IPS-NIHi7 (cell line): ENCODE measurements at regions not wholly inside any gene's neighbourhood (a gene's known extent, or its start where the extent isn't known, plus 50 kb on each side); places are given as distances from the start of the nearest gene placed in this dataset.

ENCODE experiments used
- DNase-seq: peaks from one replicate; pipeline ENCODE4 v3.0.0; 2012; ENCODE audit warnings: mixed read lengths; ENCODE audit errors: extremely low spot score

GRCh38 chr4:104418286-104418685 is 76.4 kb downstream of the CXXC4 start:
- no peak for DNase-seq

DNA sequence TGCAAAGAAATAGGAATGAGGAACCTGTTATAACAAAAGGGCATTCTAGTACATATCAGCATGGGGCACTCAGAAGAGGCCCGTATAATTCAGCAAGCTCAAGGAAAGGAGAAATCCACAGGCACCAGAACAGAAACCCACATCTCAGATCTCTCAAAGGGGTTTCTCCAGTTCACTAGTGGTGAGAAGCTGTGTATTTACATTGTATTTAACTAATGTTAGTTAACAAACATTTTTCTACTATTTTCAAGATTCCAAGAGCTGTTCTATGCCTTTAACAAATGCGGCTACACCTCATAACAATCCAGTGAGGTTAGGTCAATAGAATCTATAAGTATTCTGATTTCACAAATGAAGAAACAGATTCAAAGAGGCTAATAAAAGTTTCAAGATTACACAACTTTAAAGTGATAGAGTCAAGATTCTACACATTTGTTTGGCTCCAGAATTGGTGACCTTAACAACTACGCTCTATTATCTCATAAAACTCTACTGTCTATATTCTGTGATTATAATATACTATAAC is 77.3 kb downstream of the CXXC4 start:
- DNase-seq = no peak

DNA sequence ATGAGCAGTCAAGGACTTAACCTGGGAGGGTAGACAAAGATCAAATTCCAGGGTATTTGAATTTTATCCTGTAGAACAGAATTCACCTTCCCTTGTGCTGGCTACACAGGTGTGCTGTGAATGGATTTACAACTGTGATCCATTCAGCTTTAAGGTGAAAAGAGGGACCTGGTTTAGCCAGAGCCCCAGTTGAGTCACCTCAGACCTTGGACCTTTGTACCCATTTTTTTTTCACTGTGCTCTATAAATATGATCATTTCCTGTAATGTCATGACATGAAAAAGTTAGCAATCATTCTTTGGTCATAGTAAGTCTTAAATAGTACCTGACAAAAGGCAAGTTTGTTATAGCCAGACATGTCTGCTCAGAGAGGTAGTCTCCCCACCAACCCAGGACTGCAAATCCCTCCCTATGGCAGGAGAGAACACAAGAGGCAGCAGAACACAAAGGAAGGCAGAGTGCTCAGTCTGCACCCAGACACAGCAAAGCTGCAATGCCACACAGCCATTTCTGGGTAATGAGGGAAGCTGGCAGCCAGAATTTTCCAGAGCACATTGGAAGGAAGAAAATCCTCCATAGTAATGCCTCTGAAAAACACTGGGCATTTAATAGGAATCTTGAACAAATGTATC is 77.9 kb downstream of the CXXC4 start:
- peak; percentile 20 for DNase-seq

GRCh38 chr4:104413487-104413886 is 81.2 kb downstream of the CXXC4 start:
- no peak for DNase-seq

DNA sequence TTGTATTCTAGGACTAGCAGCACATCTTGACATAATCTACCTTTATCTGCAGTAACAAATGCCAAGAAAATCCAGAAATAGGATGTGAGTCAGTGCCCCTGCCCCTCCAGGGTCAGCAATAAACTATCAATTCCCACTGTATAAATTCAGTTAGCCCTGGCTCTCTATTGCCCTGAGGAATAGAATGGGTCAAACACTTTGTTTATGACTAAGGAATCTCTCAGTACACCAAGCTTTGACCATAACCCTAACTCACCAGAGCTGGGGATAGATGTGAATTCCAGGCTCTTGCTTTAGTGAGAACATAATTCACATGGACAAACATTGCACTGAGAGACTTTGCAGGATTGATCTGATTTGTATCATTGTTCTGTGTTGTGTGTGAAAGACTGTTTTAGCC is 82.3 kb downstream of the CXXC4 start:
- no peak for DNase-seq

DNA sequence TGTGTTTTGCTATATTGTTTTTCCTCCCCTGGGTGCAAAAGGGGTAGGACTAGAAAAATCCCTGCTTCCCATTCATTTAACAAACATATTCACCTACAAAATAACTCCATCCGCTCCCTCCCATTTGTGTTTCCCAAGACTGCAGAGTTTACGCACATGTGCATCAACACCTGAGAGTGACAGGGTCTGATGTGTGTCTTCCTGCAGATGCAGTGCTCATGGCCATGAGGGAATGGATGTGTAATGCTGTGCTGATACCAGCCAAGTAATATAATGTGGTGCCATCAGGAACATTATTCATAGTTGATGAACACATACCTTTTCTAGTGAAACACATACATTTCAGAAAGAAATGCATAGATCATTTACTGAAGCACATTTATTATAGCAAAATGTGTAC is 83.2 kb downstream of the CXXC4 start:
- no peak for DNase-seq

GRCh38 chr4:104408878-104409277 is 85.8 kb downstream of the CXXC4 start:
- DNase-seq = no peak

DNA sequence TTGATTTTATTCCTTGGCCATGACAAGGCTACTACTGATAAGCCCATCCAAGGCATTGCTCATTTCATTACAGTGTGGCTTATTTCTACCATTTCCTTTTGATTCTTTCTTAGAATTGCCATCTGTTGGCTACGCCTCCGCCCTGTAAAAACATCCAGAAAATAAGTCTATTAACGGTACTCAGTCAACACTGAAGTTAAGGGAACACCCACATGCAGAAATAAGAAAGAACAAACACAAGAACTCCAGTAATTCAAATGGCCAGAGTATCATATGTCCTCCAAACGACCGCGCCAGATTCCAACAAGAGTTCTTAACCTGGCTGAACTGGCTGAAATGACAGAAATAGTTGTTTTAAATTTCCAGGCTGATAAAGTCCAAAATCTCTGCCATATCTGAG is 90.3 kb downstream of the CXXC4 start:
- DNase-seq = no peak

DNA sequence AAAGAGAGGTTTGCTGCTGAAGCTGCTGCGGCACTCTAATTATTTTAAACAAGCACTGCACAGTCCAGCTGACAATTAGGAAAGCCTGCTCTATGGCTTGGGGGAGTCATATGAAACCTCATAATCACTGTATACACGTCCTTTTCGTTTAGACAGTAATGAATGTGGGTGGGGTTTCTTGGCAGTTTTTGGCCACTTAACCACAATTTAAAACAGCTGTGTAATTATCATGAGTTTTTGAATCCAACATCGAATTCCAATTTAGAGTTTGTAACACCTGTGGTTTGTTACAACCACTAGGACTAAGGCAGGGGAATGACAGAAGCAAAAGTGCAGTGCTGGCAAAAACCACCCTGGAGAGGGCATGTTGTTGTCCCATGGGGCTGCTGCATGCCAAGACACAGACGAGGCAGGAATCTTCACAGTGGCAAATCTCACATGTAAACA is 99.5 kb downstream of the CXXC4 start:
- DNase-seq = no peak

DNA sequence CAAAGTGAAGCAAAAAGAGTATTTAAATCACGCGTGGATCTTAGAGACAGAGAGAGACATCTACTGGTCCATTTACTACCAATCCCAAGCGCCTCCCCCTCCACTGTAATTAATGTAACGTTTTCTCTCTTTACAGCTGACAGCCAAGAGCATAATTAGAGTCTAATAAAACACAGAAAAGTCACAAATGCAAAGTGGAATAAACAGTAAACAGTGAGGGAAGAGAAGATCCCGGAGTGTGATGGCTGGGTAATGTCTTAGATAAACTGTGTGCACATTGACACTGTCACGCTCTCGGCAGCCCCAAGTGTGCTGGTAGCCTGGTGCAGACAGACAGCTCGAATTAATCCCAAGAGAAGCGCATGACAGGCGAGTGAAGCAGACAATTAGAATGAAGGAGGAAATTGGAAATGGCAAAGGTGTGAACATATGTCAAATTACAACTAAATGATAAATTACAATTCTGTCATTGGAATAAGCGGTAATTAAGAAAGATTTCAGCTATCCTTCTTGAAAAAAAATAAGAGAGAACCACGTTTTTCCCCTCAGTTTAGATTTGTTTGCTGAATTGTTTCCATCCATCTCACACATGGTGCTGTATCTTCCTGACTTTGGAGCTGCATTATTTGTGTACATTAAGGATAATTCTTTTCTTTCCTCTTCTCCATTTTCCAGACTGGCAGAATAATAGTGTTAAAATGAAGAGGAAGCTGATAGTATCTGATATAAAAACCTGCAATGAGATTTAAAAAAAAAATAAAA is 100.1 kb downstream of the CXXC4 start:
- peak; percentile 14 for DNase-seq

DNA sequence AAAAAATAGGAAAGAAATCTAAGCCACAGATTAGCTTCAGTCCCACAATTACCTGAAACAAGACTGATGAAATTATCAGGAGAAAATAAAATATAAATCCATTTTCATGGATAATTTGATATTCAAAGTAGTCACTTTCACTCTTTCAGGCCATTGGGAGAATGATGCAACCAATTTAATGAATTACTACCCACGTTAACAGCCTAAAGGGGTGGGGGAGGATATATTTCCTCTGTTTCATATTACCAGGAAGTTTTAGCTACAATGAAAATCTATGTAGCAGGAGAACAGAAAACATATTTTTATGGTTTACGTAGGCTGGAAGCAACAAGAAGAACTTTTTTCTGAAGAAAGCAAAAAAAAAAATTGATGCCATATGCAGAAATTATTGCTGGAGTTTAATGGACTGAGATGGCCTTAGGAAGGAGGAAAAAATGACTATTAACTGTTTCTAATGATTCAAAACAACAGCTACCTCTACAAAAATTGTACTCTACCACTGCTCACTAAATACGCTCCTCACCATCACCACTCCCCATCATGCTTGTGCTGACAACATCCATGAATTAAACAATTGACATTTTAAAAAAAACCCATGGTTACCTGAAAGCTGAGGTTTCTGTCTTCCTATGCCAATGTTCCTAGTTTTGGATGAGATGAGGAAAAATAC is 100.9 kb downstream of the CXXC4 start:
- no peak for DNase-seq

- DNase-seq = no peak
Observed at GRCh38 chr4:104385713-104386112, 109.0 kb downstream of the CXXC4 start.

DNA sequence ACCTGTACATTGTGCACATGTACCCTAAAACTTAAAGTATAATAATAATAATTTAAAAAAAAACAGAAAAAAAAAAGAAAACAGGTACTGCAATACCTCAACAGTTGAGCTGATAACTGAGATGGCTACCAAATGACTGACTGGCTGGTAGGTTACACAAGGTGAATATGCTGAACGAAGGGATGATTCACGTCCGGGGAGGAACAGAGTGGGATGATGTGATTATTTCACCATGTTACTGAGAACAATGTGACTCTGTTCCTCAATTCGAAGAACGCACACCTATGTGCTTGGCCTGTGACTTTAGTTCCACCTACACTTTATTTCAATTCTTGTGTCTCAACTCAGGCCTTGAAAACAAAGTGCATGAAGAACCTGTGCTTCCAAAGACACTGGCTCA is 111.7 kb downstream of the CXXC4 start:
- no peak for DNase-seq

DNA sequence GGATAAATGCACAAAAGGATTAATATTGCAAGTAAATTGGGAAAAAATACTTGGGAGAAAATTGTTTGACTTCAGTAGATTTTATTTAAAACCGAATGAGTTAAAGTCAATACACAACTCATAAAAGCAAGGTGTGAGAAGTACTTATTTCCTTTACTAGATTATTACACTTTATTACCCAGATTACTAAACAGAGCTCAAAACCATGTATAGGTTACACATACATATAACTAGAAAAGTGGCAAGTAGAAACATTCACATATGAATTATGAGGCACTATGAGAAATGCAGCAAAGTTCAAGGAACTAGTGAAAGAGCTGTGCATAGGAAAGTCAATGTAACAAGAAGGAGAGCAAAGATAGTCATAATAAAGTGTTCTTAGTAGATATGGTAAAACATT is 113.0 kb downstream of the CXXC4 start:
- DNase-seq = no peak

- no peak for DNase-seq
Observed at GRCh38 chr4:104365618-104366017, 129.1 kb downstream of the CXXC4 start.

GRCh38 chr4:104353481-104353880 is 141.2 kb downstream of the CXXC4 start:
- no peak for DNase-seq

DNA sequence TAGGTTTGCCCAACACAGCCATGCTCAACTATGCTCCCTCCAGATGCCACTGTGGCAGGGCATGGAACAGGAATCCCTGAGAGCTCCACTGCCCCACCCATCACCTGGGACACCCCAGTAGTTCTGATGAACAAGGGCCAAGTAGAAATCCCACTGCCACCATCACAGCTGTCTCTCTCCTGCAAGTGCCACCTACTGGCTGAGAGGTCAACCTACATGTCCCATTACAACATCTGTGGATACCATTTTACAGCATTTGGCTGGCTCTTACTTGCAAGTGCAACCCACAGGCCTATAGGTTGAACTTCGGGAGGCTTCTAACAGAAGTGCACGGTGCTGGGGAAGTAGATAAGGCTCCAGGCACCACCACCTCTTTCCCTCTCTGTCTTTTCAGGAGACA is 142.5 kb downstream of the CXXC4 start:
- peak; percentile 38 for DNase-seq

- DNase-seq = no peak
Observed at GRCh38 chr4:104351706-104352105, 143.0 kb downstream of the CXXC4 start.

DNA sequence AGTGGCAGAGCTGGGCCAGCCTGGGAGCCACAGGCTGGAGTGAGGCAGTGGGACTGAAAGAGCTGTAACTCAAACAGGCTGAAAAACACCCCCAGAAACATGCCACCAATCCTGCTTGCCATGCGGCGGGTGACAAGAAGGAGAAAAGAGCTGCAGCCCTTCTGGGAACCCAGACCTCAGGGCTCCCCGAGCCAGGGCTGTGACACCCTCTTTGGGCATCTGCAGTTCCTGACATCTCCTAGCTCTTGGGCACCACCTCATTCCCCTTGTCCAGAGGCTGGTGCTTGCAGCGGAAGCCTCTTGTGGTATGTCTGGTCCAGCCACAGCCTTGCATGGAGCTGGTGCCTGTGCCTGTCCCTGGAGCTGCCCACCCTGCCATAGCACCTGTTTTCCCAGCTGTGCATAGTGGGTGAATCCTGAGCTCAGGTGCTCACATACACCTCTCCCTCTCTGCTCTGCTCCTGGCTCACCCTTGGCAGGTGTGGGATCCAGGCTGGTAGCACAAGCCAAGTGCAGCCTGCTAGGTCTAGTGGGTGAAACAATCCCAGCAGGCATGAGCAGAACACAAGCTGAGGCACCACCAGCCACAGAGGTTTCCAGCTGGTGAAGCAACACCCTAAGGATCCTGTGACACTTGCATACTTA is 149.0 kb downstream of the CXXC4 start:
- no peak for DNase-seq

DNA sequence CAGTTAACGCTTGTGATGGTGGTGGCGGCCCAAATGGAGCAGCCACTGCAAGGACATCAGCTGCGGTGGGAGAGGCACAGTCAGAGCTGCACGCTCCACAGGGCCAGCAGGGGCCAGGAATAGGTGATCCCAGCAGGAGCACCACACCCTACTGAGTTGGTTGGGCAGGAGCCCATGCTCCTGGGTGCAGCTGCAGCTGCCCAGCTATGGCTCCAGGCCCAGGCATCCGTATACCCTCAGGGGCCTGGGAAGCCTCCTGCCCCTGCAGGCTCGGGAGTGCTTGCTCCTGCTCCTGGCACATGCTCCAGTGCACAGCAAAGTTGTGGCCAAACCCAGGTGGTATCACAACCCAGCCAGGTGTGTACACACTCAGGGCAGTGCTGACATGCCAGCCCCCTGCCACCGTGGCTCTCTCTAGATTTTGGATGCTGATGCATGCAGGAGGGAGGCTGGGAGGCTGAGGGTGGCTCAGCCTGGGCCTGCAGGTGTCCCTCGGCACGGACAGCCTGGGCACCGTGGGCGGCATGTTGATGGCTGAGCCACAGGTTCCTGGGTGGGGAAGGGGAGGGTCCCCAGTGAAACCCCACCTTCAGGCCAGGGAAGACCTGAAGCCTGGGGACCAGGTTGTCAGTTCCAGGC is 150.2 kb downstream of the CXXC4 start:
- DNase-seq = no peak

DNA sequence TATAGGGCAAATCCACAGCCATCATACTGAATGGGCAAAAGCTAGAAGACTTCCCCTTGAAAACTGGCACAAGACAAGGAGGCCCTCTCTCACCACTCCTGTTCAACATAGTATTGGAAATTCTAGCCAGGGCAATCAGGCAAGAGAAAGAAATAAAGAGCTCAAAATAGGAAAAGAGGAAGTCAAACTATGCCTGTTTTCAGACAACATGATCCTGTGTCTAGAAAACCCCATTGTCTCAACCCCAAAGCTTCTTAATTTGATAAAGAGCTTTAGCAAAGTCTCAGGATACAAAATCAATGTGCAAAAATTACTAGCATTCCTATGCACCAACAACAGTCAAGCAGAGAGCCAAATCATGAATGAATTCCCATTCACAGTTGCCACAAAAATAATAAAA is 160.3 kb downstream of the CXXC4 start:
- no peak for DNase-seq
